Right lobe of liver (tissue), 4 donors: ENCODE measurements at regions not wholly inside any gene's neighbourhood (a gene's known extent, or its start where the extent isn't known, plus 50 kb on each side); places are given as distances from the start of the nearest gene placed in this dataset.

Experiments
- CTCF ChIP-seq, 4 donors: fragments of 200-600 bp in 3 of 4; fragments of 450-650 bp in 1 of 4; IDR thresholded peaks; one replicate each; pipeline versions ENCODE4 v1.5.1 to v1.8.0; 2016 to 2022; ENCODE audit warnings: antibody characterized with exemption in 4 of 4, mild to moderate bottlenecking in 2 of 4
- POLR2A ChIP-seq: fragments of 450-650 bp; IDR thresholded peaks from one replicate; pipeline ENCODE4 v1.6.1; 2017; ENCODE audit warnings: antibody characterized with exemption, mild to moderate bottlenecking
- donor health status: DM: no; HTN: no; CAD: no.
- donor health status: DM: no; HTN: no; CAD: no.
- donor health status: DM: no; HTN: yes; CAD: no.

GRCh38 chr1:30472526-30472925 lies 250.9 kb downstream of the MATN1 start:
- no peak for TF ChIP-seq POLR2A
- no peak for TF ChIP-seq CTCF (IDR thresholded peaks at IDR 0.05)
